ENCODE measurements at regions not wholly inside any gene's neighbourhood (a gene's known extent, or its start where the extent isn't known, plus 50 kb on each side); places are given as distances from the start of the nearest gene placed in this dataset.
A peak's percentile ranks its signal among the peaks of the same experiment; 100 is the strongest.

- H3K4me3 ChIP-seq (ENCODE audit: low read depth, low read length): no peak overlapping the region
- no peak for TF ChIP-seq CTCF (IDR thresholded peaks at IDR 0.05; ENCODE audit: insufficient read depth, low read depth, low read length)
- DNase-seq (ENCODE audit: low read depth): peak; percentile 83
Observed at GRCh38 chr1:229117664-229118300, 153.1 kb upstream of the RAB4A start.

- H3K4me3 ChIP-seq (ENCODE audit: low read depth, low read length): no peak overlapping the region
- TF ChIP-seq CTCF (IDR thresholded peaks at IDR 0.05; ENCODE audit: insufficient read depth, low read depth, low read length): no peak
- DNase-seq (ENCODE audit: low read depth): no peak
Observed at GRCh38 chr1:229118477-229119061, 152.3 kb upstream of the RAB4A start.

- no peak overlapping the region for H3K4me3 ChIP-seq (ENCODE audit: low read depth, low read length)
- no peak for TF ChIP-seq CTCF (IDR thresholded peaks at IDR 0.05; ENCODE audit: insufficient read depth, low read depth, low read length)
- no peak for DNase-seq (ENCODE audit: low read depth)
Observed at GRCh38 chr1:229119161-229119560, 151.8 kb upstream of the RAB4A start.

GRCh38 chr1:229119876-229120275 is 151.0 kb upstream of the RAB4A start:
- no peak for TF ChIP-seq CTCF (IDR thresholded peaks at IDR 0.05; ENCODE audit: insufficient read depth, low read depth, low read length)
- peak; percentile 32 for DNase-seq (ENCODE audit: low read depth)
- H3K4me3 ChIP-seq (ENCODE audit: low read depth, low read length): no peak overlapping the region

GRCh38 chr1:229121845-229122436 is 149.0 kb upstream of the RAB4A start:
- DNase-seq (ENCODE audit: low read depth): no peak
- H3K4me3 ChIP-seq (ENCODE audit: low read depth, low read length): no peak overlapping the region
- no peak for TF ChIP-seq CTCF (IDR thresholded peaks at IDR 0.05; ENCODE audit: insufficient read depth, low read depth, low read length)

GRCh38 chr1:229122606-229123005 is 148.3 kb upstream of the RAB4A start:
- DNase-seq (ENCODE audit: low read depth): no peak
- H3K4me3 ChIP-seq (ENCODE audit: low read depth, low read length): no peak overlapping the region
- no peak for TF ChIP-seq CTCF (IDR thresholded peaks at IDR 0.05; ENCODE audit: insufficient read depth, low read depth, low read length)
